GM10266 (cell line): ENCODE measurements at regions not wholly inside any gene's neighbourhood (a gene's known extent, or its start where the extent isn't known, plus 50 kb on each side); places are given as distances from the start of the nearest gene placed in this dataset.

Source experiments
- DNase-seq: peaks from one replicate; pipeline ENCODE4 v3.0.0; 2012; ENCODE audit errors: extremely low spot score
- CTCF ChIP-seq: IDR thresholded peaks from 2 replicates; pipeline ENCODE4 v1.5.1; 2012; ENCODE audit warnings: mild to moderate bottlenecking, low read depth; ENCODE audit not compliant: control insufficient read depth, insufficient read depth; ENCODE audit errors: missing control alignments

GRCh38 chr10:30219971-30220751 lies 128.9 kb downstream of the MTPAP start:
- DNase-seq: no peak
- no peak for TF ChIP-seq CTCF

GRCh38 chr10:30216821-30217220 lies 132.3 kb downstream of the MTPAP start:
- TF ChIP-seq CTCF: no peak
- DNase-seq: no peak

GRCh38 chr10:30215623-30216022 lies 133.5 kb downstream of the MTPAP start:
- no peak for TF ChIP-seq CTCF
- DNase-seq: no peak

- TF ChIP-seq CTCF: no peak
- DNase-seq: no peak
Observed at GRCh38 chr10:30215141-30215540, 133.9 kb downstream of the MTPAP start.

- no peak for DNase-seq
- TF ChIP-seq CTCF: no peak
Observed at GRCh38 chr10:30210296-30210695, 138.8 kb downstream of the MTPAP start.

GRCh38 chr10:30208330-30208729 lies 140.7 kb downstream of the MTPAP start:
- no peak for DNase-seq

More at GRCh38 chr10:30208330-30208729, 140.7 kb downstream of the MTPAP start:
- no peak for TF ChIP-seq CTCF
